SK-N-SH treated with all-trans-retinoic acid at 6 μM for 48 hours (cell line): ENCODE measurements at regions not wholly inside any gene's neighbourhood (a gene's known extent, or its start where the extent isn't known, plus 50 kb on each side); places are given as distances from the start of the nearest gene placed in this dataset.

ENCODE experiments used
- ARNTL ChIP-seq: fragments of 450-650 bp; formaldehyde crosslinking; IDR thresholded peaks from 2 replicates; pipeline ENCODE4 v1.5.0; 2020; ENCODE audit warnings: low read depth, mild to moderate bottlenecking, moderate library complexity, borderline replicate concordance
- ZC3H10 ChIP-seq: fragments of 250-450 bp; sonication (Bioruptor Pico); IDR thresholded peaks from 2 replicates; pipeline ENCODE4 v1.5.1; 2021; ENCODE audit warnings: mild to moderate bottlenecking, moderate library complexity

- TF ChIP-seq ARNTL, result no peak
- no peak for TF ChIP-seq ZC3H10
Observed at GRCh38 chr6:130525408-130525807, 159.6 kb downstream of the TMEM200A start.
